ENCODE measurements at regions not wholly inside any gene's neighbourhood (a gene's known extent, or its start where the extent isn't known, plus 50 kb on each side); places are given as distances from the start of the nearest gene placed in this dataset.

GRCh38 chr6:121548131-121548530 is 112.7 kb downstream of the GJA1 start:
- TF ChIP-seq POLR2A (IDR thresholded peaks at IDR 0.05; ENCODE audit: low read length) (no peak), GATA1 (IDR thresholded peaks at IDR 0.05; ENCODE audit: low read depth, low read length) (no peak)

All from erythroblast (primary cell).